ENCODE measurements at regions not wholly inside any gene's neighbourhood (a gene's known extent, or its start where the extent isn't known, plus 50 kb on each side); places are given as distances from the start of the nearest gene placed in this dataset.

DNA sequence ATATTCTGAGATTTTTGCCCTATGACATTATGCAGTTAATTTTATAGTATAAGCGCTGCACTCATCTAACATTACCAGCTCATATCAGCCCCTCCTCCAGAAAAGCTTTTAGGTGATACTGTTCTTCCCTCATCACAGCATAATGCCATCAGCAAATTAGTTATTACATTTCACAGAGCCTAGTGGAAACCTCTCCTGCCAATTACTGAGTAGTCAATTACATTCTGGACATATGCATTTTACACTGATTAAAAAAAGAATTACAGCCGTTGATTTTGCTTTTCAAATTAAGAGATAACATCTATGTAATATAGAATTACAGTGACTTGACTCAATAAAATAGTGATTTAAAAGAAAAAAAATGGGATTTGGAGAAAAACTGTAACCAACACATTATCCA lies 542.1 kb downstream of the UQCRFS1 start:
- Histone ChIP-seq H3K9me3 (replicated peaks; ENCODE audit: control insufficient read depth, insufficient read depth, low read length) (no peaks in the 10 kb centered on the region; the same call in 2 of the 3 replicates), H3K4me3 (no peak overlapping the region), H3K4me2 (ENCODE audit: control insufficient read depth, insufficient read depth) (no peak overlapping the region), H3K36me3 (ENCODE audit: control insufficient read depth in 2 of 2, insufficient read depth in 2 of 2, low read length in 1 of 2) (no peaks in the 10 kb centered on the region), H3K9ac (ENCODE audit: control insufficient read depth, insufficient read depth, low read length) (no peak overlapping the region), H4K20me1 (ENCODE audit: control insufficient read depth, insufficient read depth) (no peaks in the 10 kb centered on the region), H3K4me1 (ENCODE audit: control insufficient read depth, insufficient read depth, low read length) (no peaks in the 10 kb centered on the region), H3K27ac (ENCODE audit: control insufficient read depth, insufficient read depth) (no peak overlapping the region), H3K27me3 (replicated peaks in 1 of 2; ENCODE audit: control insufficient read depth in 2 of 2, insufficient read depth in 2 of 2, low read length in 1 of 2) (no peaks in the 10 kb centered on the region), H2AFZ (ENCODE audit: control insufficient read depth, low read depth, low read length) (no peak overlapping the region), H3K79me2 (ENCODE audit: control insufficient read depth, insufficient read depth, low read length) (no peaks in the 10 kb centered on the region)
- ChIA-PET RAD21 (ENCODE audit: unreplicated experiment) (no interaction called here), POLR2A (no interaction called here), SMC1A (ENCODE audit: uncharacterized antibody, unreplicated experiment) (interaction anchor here (1.4 kb wide), 1 partner anchor 689 kb away, joined by 3 read pairs; no protein-coding TSS in a partner anchor), CTCF (no interaction called here)
- TF ChIP-seq GABPA (IDR thresholded peaks at IDR 0.05; ENCODE audit: low read depth) (no peak), RELA (IDR thresholded peaks at IDR 0.05; ENCODE audit: borderline replicate concordance, partially characterized antibody) (no peak), RUNX3 (IDR thresholded peaks at IDR 0.05; ENCODE audit: low read length) (no peak), MTA3 (IDR thresholded peaks at IDR 0.05; ENCODE audit: borderline replicate concordance, low read length) (no peak), ZNF207 (IDR thresholded peaks at IDR 0.05; ENCODE audit: borderline replicate concordance) (no peak), NFYA (IDR thresholded peaks at IDR 0.05; ENCODE audit: borderline replicate concordance, low read depth, low read length) (no peak)
- TF ChIP-seq, protein P1, sequence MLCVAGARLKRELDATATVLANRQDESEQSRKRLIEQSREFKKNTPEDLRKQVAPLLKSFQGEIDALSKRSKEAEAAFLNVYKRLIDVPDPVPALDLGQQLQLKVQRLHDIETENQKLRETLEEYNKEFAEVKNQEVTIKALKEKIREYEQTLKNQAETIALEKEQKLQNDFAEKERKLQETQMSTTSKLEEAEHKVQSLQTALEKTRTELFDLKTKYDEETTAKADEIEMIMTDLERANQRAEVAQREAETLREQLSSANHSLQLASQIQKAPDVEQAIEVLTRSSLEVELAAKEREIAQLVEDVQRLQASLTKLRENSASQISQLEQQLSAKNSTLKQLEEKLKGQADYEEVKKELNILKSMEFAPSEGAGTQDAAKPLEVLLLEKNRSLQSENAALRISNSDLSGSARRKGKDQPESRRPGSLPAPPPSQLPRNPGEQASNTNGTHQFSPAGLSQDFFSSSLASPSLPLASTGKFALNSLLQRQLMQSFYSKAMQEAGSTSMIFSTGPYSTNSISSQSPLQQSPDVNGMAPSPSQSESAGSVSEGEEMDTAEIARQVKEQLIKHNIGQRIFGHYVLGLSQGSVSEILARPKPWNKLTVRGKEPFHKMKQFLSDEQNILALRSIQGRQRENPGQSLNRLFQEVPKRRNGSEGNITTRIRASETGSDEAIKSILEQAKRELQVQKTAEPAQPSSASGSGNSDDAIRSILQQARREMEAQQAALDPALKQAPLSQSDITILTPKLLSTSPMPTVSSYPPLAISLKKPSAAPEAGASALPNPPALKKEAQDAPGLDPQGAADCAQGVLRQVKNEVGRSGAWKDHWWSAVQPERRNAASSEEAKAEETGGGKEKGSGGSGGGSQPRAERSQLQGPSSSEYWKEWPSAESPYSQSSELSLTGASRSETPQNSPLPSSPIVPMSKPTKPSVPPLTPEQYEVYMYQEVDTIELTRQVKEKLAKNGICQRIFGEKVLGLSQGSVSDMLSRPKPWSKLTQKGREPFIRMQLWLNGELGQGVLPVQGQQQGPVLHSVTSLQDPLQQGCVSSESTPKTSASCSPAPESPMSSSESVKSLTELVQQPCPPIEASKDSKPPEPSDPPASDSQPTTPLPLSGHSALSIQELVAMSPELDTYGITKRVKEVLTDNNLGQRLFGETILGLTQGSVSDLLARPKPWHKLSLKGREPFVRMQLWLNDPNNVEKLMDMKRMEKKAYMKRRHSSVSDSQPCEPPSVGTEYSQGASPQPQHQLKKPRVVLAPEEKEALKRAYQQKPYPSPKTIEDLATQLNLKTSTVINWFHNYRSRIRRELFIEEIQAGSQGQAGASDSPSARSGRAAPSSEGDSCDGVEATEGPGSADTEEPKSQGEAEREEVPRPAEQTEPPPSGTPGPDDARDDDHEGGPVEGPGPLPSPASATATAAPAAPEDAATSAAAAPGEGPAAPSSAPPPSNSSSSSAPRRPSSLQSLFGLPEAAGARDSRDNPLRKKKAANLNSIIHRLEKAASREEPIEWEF (IDR thresholded peaks at IDR 0.05; ENCODE audit: insufficient replicate concordance, low read depth, low read length) = no peak
- intact Hi-C loops (cut with micrococcal nuclease; ENCODE audit: unreplicated experiment) = no loop called here
- WGBS (ENCODE audit: insufficient coverage, insufficient replicate concordance, low lambda C conversion rate, missing lambda C conversion rate) = 13% methylated on average over 2 of the region's 2 CpGs
- no TSS peak for BruUV-seq (replicated peaks)
- ATAC-seq = no peak
- FAIRE-seq = no peak
- in situ Hi-C loops (cut with MboI) = no loop called here
- DNase-seq (ENCODE audit: low read depth, low spot score) = no peak
